ENCODE measurements at regions not wholly inside any gene's neighbourhood (a gene's known extent, or its start where the extent isn't known, plus 50 kb on each side); places are given as distances from the start of the nearest gene placed in this dataset.

GRCh38 chr10:108902619-108903285 lies 1020.6 kb downstream of the XPNPEP1 start:
- ChIA-PET CTCF (interaction anchor here (1.9 kb wide), 1 partner anchor 9 kb away, joined by 11 read pairs; no protein-coding TSS in a partner anchor), POLR2A (no interaction called here)

GRCh38 chr10:108901781-108902618 lies 1021.3 kb downstream of the XPNPEP1 start:
- DNase-seq (ENCODE audit: low read depth, low spot score) = no peak
- no peak overlapping the region for H3K4me3 ChIP-seq (ENCODE audit: low read depth, low read length)
- ChIA-PET POLR2A (no interaction called here), CTCF (interaction anchor here (1.9 kb wide), 1 partner anchor 10 kb away, joined by 11 read pairs; no protein-coding TSS in a partner anchor)
- TF ChIP-seq CTCF (IDR thresholded peaks at IDR 0.05; ENCODE audit: insufficient read depth, low read length, missing control alignments) = no peak

More at GRCh38 chr10:108902619-108903285, 1020.6 kb downstream of the XPNPEP1 start:
- no peak for DNase-seq (ENCODE audit: low read depth, low spot score)
- no peak for TF ChIP-seq CTCF (IDR thresholded peaks at IDR 0.05; ENCODE audit: insufficient read depth, low read length, missing control alignments)
- no peak overlapping the region for H3K4me3 ChIP-seq (ENCODE audit: low read depth, low read length)

GRCh38 chr10:108899670-108900069 lies 1023.6 kb downstream of the XPNPEP1 start:
- POLR2A ChIA-PET = no interaction called here
- CTCF ChIA-PET = no interaction called here
- no peak overlapping the region for H3K4me3 ChIP-seq (ENCODE audit: low read depth, low read length)
- TF ChIP-seq CTCF (IDR thresholded peaks at IDR 0.05; ENCODE audit: insufficient read depth, low read length, missing control alignments) = no peak
- DNase-seq (ENCODE audit: low read depth, low spot score) = no peak

GRCh38 chr10:108894402-108895301 lies 1028.7 kb downstream of the XPNPEP1 start:
- no peak for TF ChIP-seq CTCF (IDR thresholded peaks at IDR 0.05; ENCODE audit: insufficient read depth, low read length, missing control alignments)
- ChIA-PET CTCF (no interaction called here), POLR2A (no interaction called here)
- H3K4me3 ChIP-seq (ENCODE audit: low read depth, low read length) = no peak overlapping the region
- no peak for DNase-seq (ENCODE audit: low read depth, low spot score)

- POLR2A ChIA-PET = no interaction called here
- no peak overlapping the region for H3K4me3 ChIP-seq (ENCODE audit: low read depth, low read length)
- no peak for TF ChIP-seq CTCF (IDR thresholded peaks at IDR 0.05; ENCODE audit: insufficient read depth, low read length, missing control alignments)
- CTCF ChIA-PET = no interaction called here
- peak; percentile 24 for DNase-seq (ENCODE audit: low read depth, low spot score)
These were observed 1046.2 kb downstream of the XPNPEP1 start for GRCh38 chr10:108877095-108877561.

Measured in AG04449 (cell line).